Cardiac muscle cell (in vitro differentiated cells and primary cell): ENCODE measurements at regions not wholly inside any gene's neighbourhood (a gene's known extent, or its start where the extent isn't known, plus 50 kb on each side); places are given as distances from the start of the nearest gene placed in this dataset.

ENCODE experiments used
- DNase-seq, 2 donors: peaks; one replicate each; pipeline versions ENCODE4 v3.0.0 to v3.0.0-alpha.2; 2010 to 2017; ENCODE audit warnings: low read depth in 1 of 2, low spot score in 1 of 2
- H3K27ac ChIP-seq: fragments of 200-600 bp; sonication (generic); 2 replicates; pipeline ENCODE4 v1.5.1; 2016
- H3K27me3 ChIP-seq: fragments of 200-600 bp; sonication (generic); 2 replicates; pipeline ENCODE4 v1.6.0; 2016; ENCODE audit warnings: control low read depth
- H3K36me3 ChIP-seq: fragments of 200-600 bp; sonication (generic); 2 replicates; pipeline ENCODE4 v1.5.1; 2016; ENCODE audit warnings: control low read depth
- H3K4me1 ChIP-seq: fragments of 200-600 bp; sonication (generic); 2 replicates; pipeline ENCODE4 v1.8.1; 2017; ENCODE audit warnings: low read depth, mild to moderate bottlenecking, mixed run types
- H3K4me3 ChIP-seq: fragments of 200-600 bp; sonication (generic); 2 replicates; pipeline ENCODE4 v1.5.1; 2016; ENCODE audit warnings: mild to moderate bottlenecking
- H3K9me3 ChIP-seq: fragments of 200-600 bp; sonication (generic); 2 replicates; pipeline ENCODE4 v1.5.1; 2017; ENCODE audit warnings: low read depth, mild to moderate bottlenecking, control low read depth
- TF ChIP-seq, protein P1 (sequence below): IDR thresholded peaks from 2 replicates; pipeline ENCODE4 v1.5.1; 2012; ENCODE audit warnings: low read depth, mild to moderate bottlenecking, low read length

DNA sequence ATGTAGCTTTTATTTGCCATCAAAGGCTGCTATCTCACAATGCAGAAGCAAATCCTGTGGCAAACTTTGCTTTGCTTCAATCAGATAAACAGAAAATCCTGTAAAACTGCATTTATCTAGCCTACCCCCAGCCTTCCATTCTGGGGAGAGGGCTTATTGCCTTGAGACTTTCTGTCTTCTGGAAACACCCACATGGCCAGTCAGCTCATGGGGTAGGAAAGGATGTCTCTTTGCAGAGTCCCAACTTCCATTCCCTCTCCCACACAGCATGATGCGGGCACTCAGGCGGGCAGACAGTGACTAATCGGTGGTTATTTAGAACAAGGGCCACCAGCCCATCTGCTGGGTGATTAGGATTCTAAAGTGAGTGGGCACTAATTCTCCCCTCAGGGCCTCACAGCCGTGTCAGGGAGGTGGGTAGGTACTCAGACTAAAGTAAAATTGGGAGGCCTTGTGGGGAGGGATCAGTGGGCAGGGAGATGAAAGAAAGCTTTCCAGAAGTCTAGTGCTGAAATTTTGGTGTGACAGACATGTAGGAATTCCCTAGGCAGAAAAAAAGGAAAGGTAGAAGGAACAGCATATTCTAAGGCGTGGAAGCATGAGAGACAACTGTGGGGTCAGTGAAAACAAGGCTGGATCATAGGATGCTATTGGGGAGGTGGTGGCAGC lies 720.5 kb downstream of the VRK1 start:
- H3K36me3 ChIP-seq, result no peaks in the 10 kb centered on the region
- no peaks in the 10 kb centered on the region for H3K4me1 ChIP-seq
- peak in 1 of 2 donors; percentile 22 for DNase-seq

DNA sequence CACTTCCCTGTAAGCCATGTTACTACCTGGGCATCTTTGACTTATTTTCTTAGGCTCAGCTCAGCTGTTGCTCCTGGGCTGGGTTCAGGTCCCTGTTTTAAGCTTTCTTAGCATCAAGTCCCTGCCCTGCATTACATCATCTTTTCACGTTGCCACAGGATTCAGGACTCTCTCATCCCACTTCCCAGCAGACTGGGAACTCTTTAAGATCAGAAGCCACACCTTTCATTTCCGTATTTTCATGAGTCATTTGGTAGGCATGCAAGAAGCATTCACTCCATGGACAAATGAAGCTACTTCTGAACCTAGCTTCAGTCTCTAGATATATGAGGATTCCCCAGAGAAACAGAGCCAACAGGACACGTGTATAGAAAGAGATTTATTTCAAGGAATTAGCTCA lies 726.8 kb downstream of the VRK1 start:
- DNase-seq, result no peak
- TF ChIP-seq, protein P1, sequence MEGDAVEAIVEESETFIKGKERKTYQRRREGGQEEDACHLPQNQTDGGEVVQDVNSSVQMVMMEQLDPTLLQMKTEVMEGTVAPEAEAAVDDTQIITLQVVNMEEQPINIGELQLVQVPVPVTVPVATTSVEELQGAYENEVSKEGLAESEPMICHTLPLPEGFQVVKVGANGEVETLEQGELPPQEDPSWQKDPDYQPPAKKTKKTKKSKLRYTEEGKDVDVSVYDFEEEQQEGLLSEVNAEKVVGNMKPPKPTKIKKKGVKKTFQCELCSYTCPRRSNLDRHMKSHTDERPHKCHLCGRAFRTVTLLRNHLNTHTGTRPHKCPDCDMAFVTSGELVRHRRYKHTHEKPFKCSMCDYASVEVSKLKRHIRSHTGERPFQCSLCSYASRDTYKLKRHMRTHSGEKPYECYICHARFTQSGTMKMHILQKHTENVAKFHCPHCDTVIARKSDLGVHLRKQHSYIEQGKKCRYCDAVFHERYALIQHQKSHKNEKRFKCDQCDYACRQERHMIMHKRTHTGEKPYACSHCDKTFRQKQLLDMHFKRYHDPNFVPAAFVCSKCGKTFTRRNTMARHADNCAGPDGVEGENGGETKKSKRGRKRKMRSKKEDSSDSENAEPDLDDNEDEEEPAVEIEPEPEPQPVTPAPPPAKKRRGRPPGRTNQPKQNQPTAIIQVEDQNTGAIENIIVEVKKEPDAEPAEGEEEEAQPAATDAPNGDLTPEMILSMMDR, result no peak
- no peak overlapping the region for H3K4me3 ChIP-seq

More for the DNA sequence above, 720.5 kb downstream of the VRK1 start:
- no peaks in the 10 kb centered on the region for H3K9me3 ChIP-seq
- no peak overlapping the region for H3K27ac ChIP-seq
- H3K4me3 ChIP-seq, result no peak overlapping the region
- TF ChIP-seq, protein P1, result no peak
- no peaks in the 10 kb centered on the region for H3K27me3 ChIP-seq

DNA sequence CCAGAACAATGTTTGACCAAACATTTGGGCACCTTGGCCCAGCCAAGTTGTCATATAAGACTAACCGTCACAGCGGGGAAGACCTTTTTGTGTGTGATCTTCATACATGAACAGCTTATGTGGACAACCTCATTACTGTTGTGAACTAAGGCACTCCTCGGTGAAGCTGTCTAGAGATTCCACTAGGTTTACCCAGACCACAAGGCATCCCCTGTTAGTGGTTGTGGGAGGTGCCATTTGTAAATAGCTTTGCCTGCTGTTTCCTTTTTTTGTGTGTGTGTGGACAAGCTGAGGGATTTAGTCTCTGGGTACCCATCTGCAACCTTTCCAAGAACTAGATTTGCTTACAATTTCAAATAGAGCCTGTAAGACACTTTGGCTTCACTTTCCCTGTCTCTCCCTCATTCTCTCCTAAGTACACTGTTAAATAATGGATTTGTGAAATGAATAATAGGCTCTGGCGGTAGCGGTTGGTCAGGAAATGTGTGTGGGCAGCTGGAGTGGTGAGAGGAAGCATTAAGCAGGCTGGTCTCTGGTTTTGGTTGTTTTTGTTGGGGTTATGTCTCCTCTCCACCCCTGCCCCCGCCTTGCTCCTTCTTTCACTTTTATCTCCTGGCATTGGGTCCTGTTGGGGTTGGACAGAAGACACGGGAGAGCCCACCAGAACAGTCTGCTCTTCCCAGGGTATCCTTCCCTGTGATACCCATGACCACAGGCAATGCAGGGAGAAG lies 727.6 kb downstream of the VRK1 start:
- Histone ChIP-seq H3K36me3 (no peaks in the 10 kb centered on the region), H3K4me1 (no peaks in the 10 kb centered on the region), H3K27me3 (no peaks in the 10 kb centered on the region), H3K4me3 (no peak overlapping the region), H3K9me3 (no peaks in the 10 kb centered on the region), H3K27ac (no peak overlapping the region)
- DNase-seq, result no peak
- TF ChIP-seq, protein P1, result no peak

More for the DNA sequence above, 726.8 kb downstream of the VRK1 start:
- Histone ChIP-seq H3K9me3 (no peaks in the 10 kb centered on the region), H3K27me3 (no peaks in the 10 kb centered on the region), H3K36me3 (no peaks in the 10 kb centered on the region), H3K27ac (no peak overlapping the region), H3K4me1 (no peaks in the 10 kb centered on the region)

DNA sequence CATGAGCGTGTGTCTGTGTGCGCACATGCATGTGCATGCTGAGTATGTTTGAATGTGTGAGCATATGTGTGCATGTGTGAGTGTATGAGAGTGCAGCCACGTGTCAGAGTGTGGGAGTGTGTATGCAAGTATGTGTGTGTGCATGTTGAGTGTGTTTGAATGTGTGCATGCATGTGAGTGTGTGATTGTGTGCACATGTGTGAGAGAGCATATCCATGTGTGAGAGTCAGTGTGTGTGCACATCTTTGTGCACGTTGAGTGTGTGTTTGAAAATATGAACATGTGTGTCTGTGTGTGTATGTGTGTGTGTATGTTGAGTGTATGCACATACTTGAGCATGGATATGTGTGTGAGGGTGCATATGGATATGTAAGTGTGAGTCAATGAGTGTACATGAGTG lies 730.8 kb downstream of the VRK1 start:
- no peaks in the 10 kb centered on the region for H3K27me3 ChIP-seq
- H3K4me1 ChIP-seq, result no peaks in the 10 kb centered on the region
- DNase-seq, result no peak
- no peak overlapping the region for H3K27ac ChIP-seq
- no peak overlapping the region for H3K4me3 ChIP-seq
- H3K9me3 ChIP-seq, result no peaks in the 10 kb centered on the region
- TF ChIP-seq, protein P1, result no peak
- no peaks in the 10 kb centered on the region for H3K36me3 ChIP-seq

DNA sequence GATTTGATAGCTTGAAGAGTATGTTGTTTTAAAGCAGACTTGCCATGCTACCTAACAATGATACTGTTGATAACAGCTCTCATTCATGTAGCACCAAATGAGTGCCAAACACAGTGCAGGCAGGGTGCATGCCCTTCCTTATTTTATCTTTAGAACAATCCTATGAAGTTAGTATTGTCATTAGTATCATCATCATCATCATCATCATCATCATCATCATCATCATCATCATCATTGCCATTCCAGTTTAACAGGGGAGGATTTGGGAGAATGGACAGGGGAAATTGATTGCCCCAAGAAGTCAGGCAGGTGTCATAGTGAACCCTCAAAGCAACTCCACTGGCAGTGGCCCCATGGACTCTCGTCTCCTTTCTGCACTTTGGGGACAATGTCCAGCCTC lies 734.9 kb downstream of the VRK1 start:
- Histone ChIP-seq H3K27me3 (no peaks in the 10 kb centered on the region), H3K9me3 (no peaks in the 10 kb centered on the region), H3K4me1 (no peaks in the 10 kb centered on the region), H3K27ac (no peak overlapping the region), H3K36me3 (no peaks in the 10 kb centered on the region), H3K4me3 (no peak overlapping the region)
- TF ChIP-seq, protein P1, result no peak
- no peak for DNase-seq
